Psoas muscle (tissue), 7 donors: ENCODE measurements at regions not wholly inside any gene's neighbourhood (a gene's known extent, or its start where the extent isn't known, plus 50 kb on each side); places are given as distances from the start of the nearest gene placed in this dataset.

Source experiments
- ATAC-seq, 4 donors: fragments of 200-7000 bp; cut with Tn5 transposase; one replicate each; pipeline ENCODE4 v1.9.1; 2020; ENCODE audit warnings: moderate library complexity in 3 of 4, mild to moderate bottlenecking in 2 of 4
- DNase-seq, 2 donors: peaks; one replicate each; pipeline ENCODE4 v3.0.0-alpha.2; 2020
- H3K27ac ChIP-seq: fragments of 200-600 bp; one replicate; pipeline ENCODE4 v1.8.0; 2022
- H3K27me3 ChIP-seq, 3 donors: fragments of 200-600 bp in 1 of 3; one replicate each; pipeline versions ENCODE4 v1.6.1 to v1.8.0; 2013 to 2022; ENCODE audit warnings: low read length in 2 of 3, mild to moderate bottlenecking in 2 of 3, moderate library complexity in 1 of 3; ENCODE audit not compliant: insufficient read depth in 3 of 3
- H3K36me3 ChIP-seq, 2 donors: fragments of 200-600 bp in 1 of 2; one replicate each; pipeline versions ENCODE4 v1.6.1 to v1.8.0; 2013 to 2022; ENCODE audit warnings: low read depth in 1 of 2, mild to moderate bottlenecking in 1 of 2, moderate library complexity in 1 of 2; ENCODE audit not compliant: insufficient read depth in 1 of 2
- H3K4me1 ChIP-seq: fragments of 200-600 bp; one replicate; pipeline ENCODE4 v1.8.0; 2022
- H3K4me3 ChIP-seq: fragments of 200-600 bp; one replicate; pipeline ENCODE4 v1.8.0; 2022; ENCODE audit warnings: mild to moderate bottlenecking
- H3K9me3 ChIP-seq: fragments of 200-600 bp; one replicate; pipeline ENCODE4 v1.8.0; 2022
- WGBS, 3 donors: extraction: QIAGEN DNeasy Blood & Tissue Kit; methylation state at CpG; one replicate each; pipeline versions ENCODE4 v1.1.6 to v1.1.7; 2013; 5-methylcytosine and 5-hydroxymethylcytosine counted together
- intact Hi-C, 2 donors: fragments of 100-400 bp; cut with DNase I; formaldehyde crosslinking; loops; one replicate each; pipeline versions ENCODE4 v1.11.0 to v1.14.2; 2022
- TF ChIP-seq, protein P1 (sequence below): fragments of 200-600 bp; IDR thresholded peaks from one replicate; pipeline ENCODE4 v1.8.0; 2022; ENCODE audit warnings: antibody characterized with exemption
- donor health status: healthy with polysubstance abuse.
- donor health status: DM: no; HTN: no; CAD: no; lungs with moderate emphysema.
- donor health status: Bipolar disorder and iron deficiency.
- donor health status: healthy.
- donor health status: DM: yes; HTN: yes; CAD: no.
- donor health status: DM: no; HTN: no; CAD: no.
- donor health status: DM: yes; HTN: yes; CAD: no.

GRCh38 chr9:79006546-79006945, 565.2 kb upstream of the TLE4 start:
- Histone ChIP-seq H3K4me3 (no peak overlapping the region), H3K9me3 (no peaks in the 10 kb centered on the region), H3K4me1 (no peaks in the 10 kb centered on the region), H3K27ac (no peak overlapping the region), H3K36me3 (no peaks in the 10 kb centered on the region), H3K27me3 (no peaks in the 10 kb centered on the region)
- intact Hi-C loops, result no loop called here
- DNase-seq (no peak), ATAC-seq (no peak)
- 91 to 92% (median 92%) methylated on average over 4 of the region's 4 CpGs for WGBS, 3 donors
- TF ChIP-seq, protein P1, sequence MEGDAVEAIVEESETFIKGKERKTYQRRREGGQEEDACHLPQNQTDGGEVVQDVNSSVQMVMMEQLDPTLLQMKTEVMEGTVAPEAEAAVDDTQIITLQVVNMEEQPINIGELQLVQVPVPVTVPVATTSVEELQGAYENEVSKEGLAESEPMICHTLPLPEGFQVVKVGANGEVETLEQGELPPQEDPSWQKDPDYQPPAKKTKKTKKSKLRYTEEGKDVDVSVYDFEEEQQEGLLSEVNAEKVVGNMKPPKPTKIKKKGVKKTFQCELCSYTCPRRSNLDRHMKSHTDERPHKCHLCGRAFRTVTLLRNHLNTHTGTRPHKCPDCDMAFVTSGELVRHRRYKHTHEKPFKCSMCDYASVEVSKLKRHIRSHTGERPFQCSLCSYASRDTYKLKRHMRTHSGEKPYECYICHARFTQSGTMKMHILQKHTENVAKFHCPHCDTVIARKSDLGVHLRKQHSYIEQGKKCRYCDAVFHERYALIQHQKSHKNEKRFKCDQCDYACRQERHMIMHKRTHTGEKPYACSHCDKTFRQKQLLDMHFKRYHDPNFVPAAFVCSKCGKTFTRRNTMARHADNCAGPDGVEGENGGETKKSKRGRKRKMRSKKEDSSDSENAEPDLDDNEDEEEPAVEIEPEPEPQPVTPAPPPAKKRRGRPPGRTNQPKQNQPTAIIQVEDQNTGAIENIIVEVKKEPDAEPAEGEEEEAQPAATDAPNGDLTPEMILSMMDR, result no peak

DNA sequence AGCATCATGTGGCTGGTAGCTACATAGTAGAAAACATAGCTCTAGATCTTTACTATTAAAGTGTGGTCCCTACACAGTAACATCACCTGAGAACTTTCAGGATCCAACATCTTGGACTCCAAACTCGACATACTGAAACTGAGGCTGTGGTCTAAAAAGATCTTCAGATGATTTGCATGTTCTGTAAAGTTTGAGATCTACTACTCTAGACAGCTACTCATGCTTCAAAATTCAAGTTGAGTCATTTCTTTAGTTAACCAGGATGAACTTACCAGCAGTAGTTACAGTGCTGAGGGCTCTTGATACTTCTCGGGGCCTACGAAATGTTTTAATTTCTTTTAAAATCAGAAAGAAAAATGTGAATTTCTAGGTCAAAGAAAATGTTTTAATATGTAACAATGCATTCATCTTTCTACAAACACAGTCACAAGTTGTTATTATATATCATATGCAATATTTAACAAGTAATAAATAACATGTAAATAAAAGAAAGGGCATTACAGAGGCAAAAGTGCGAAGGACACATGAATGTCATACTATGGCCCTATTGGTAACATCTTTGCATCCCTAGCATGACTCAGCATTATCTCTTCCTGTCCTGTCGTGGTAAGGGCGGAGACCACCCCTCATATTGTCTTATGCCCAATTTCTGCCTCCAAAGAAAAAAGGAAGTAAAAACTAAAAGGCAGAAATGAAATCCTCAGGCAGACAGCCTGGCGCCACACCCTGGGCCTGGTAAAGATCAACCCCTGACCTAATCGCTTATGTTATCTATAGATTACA, 563.9 kb upstream of the TLE4 start:
- 92 to 93% (median 92%) methylated on average over 8 of the region's 8 CpGs for WGBS, 3 donors
- DNase-seq (no peak), ATAC-seq (no peak)
- no peaks in the 10 kb centered on the region for H3K27me3 ChIP-seq
- H3K36me3 ChIP-seq, result no peaks in the 10 kb centered on the region
- H3K4me1 ChIP-seq, result no peaks in the 10 kb centered on the region
- intact Hi-C loops, result no loop called here
- H3K4me3 ChIP-seq, result no peak overlapping the region
- no peak overlapping the region for H3K27ac ChIP-seq
- TF ChIP-seq, protein P1, result no peak
- no peaks in the 10 kb centered on the region for H3K9me3 ChIP-seq

DNA sequence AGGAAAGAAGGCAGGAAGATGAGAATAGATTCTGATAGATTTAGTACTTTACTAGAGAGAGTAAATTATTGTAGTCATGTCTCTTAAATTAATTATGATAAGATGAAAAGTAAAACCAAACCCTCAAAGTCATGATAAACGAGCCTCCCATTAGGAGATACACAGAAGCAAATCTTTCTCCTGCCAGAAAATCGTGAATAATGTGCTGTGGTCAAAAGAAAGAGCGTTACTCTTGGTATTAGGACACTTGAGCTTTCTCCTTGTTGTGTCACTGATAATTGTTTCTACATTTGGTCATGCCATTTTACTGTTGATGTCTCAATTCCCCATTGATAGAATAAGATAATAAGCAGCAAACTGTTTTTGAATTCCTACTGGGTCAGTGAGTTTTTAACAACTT, 562.8 kb upstream of the TLE4 start:
- Histone ChIP-seq H3K27me3 (no peaks in the 10 kb centered on the region), H3K36me3 (no peaks in the 10 kb centered on the region), H3K9me3 (no peaks in the 10 kb centered on the region), H3K4me1 (no peaks in the 10 kb centered on the region), H3K4me3 (no peak overlapping the region), H3K27ac (no peak overlapping the region)
- WGBS, 3 donors, result 74 to 77% (median 76%) methylated on average over 3 of the region's 3 CpGs
- intact Hi-C loops, result no loop called here
- ATAC-seq, result no peak
- DNase-seq, result no peak
- TF ChIP-seq, protein P1, result no peak

DNA sequence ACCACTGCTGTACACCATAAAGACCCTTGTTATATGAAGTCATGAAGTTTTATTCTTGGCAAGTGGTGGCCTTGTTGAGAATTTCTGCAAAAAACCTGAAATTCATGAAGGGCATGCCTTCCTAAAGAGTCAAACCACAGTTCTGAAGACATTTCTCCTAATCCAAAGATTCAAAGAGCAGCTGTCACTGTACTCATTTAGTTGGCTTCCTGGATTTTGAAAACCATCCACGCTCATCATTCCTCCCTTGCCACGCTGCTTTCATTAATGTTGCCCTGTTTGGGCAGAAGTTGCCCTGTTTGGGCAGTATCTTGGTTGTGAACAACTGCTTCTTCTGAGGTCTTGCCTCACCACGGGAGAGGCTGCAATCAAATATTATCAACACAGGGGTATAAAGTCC, 560.3 kb upstream of the TLE4 start:
- intact Hi-C loops, result no loop called here
- Histone ChIP-seq H3K27me3 (no peaks in the 10 kb centered on the region), H3K4me3 (no peak overlapping the region), H3K27ac (no peak overlapping the region), H3K9me3 (no peaks in the 10 kb centered on the region), H3K36me3 (no peaks in the 10 kb centered on the region), H3K4me1 (no peaks in the 10 kb centered on the region)
- no peak for ATAC-seq
- TF ChIP-seq, protein P1, result no peak
- no peak for DNase-seq
- WGBS, 3 donors, result 33 to 59% (median 36%) methylated on average over 3 of the region's 3 CpGs

DNA sequence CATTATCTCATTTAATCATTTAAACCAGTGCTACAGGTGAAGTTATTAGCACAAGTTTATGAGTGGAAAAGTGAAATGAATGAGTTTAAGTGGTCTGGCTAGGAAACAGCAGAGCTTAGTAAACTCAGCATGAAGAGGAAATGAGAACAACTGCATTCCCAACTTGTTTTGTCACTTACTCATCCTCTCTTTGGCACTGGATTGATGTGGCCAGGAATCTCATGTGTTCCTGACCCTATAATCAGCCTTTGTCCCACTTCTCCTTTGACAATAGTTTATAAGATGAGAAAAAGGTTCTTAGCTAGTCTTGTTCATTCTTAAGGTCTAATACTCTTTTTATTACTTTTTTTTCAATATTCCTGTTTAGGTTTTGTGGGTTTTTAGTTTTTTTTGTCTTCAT, 559.2 kb upstream of the TLE4 start:
- TF ChIP-seq, protein P1, result no peak
- H3K27ac ChIP-seq, result no peak overlapping the region
- DNase-seq, result no peak

More for the DNA sequence above, 559.2 kb upstream of the TLE4 start:
- Histone ChIP-seq H3K4me1 (no peaks in the 10 kb centered on the region), H3K27me3 (no peaks in the 10 kb centered on the region), H3K9me3 (no peaks in the 10 kb centered on the region), H3K4me3 (no peak overlapping the region), H3K36me3 (no peaks in the 10 kb centered on the region)
- ATAC-seq, result no peak
- intact Hi-C loops, result no loop called here
